ENCODE measurements at regions not wholly inside any gene's neighbourhood (a gene's known extent, or its start where the extent isn't known, plus 50 kb on each side); places are given as distances from the start of the nearest gene placed in this dataset.
A peak's percentile ranks its signal among the peaks of the same experiment; 100 is the strongest.

DNA sequence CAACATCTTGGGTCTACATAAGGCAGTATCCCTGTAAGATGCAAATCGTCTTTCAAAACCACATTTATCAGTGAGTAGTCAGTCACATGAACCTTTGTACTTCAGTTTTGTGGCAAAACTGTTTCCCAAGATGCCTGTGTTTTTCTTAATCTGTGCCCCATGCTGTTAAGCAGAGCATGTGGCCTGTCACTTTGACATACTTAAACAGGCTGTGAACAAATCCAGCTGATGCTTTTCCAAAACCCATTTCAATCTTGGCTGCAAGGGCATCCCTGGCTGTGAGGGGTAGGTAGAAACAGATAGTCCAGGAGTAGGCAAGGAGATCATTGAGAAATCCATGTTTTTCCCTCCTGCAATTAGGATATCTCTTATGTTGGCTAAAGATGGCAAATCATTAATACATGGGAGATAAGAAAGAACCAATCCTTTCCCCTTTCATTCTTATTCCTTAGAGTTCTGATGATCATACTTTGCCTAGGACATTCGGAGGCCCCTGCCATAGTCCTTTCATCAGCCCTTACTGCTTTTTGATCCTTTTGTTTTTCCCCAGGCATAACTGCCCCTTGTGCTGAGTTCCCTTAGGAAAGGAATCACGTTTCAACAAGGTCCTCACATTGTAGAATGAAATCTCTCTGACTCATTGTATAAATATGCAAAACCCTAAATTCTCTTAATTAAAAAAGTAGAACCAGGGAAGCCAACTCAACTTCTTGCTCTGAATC is 121.1 kb upstream of the EEA1 start:
- no peak overlapping the region for H3K4me2 ChIP-seq (ENCODE audit: low read length)
- no peaks in the 10 kb centered on the region for H3K36me3 ChIP-seq (ENCODE audit: insufficient read depth, low read length)
- no peaks in the 10 kb centered on the region for H3K27me3 ChIP-seq (ENCODE audit: control insufficient read depth, insufficient read depth, low read length)
- H3K4me3 ChIP-seq (ENCODE audit: low read length) = no peak overlapping the region
- peaks cover 11% of the 10 kb centered on the region for H3K4me1 ChIP-seq (ENCODE audit: control insufficient read depth, insufficient read depth, low read length)
- no peaks in the 10 kb centered on the region for H3K9me3 ChIP-seq (replicated peaks; ENCODE audit: low read length)
- H3K9ac ChIP-seq (ENCODE audit: low read depth, low read length) = no peak overlapping the region

DNA sequence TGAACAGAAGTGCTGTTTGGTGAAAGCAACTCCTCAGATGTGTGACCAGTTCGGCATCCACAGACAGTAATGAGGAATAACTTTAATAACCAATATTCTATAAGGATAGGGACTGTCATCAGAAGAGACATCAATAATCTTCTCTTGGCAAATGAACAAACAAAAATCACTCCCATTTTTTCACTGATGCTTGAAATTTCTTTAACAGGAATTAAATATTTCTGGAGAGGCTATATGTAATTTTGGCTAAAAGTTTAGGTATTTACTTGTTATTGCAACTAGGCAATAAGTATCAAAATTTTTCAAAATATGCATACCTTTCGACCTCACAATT is 121.6 kb upstream of the EEA1 start:
- no peaks in the 10 kb centered on the region for H3K9me3 ChIP-seq (replicated peaks; ENCODE audit: low read length)
- no peak overlapping the region for H3K4me3 ChIP-seq (ENCODE audit: low read length)
- no peaks in the 10 kb centered on the region for H3K27me3 ChIP-seq (ENCODE audit: control insufficient read depth, insufficient read depth, low read length)
- H3K4me2 ChIP-seq (ENCODE audit: low read length) = no peak overlapping the region
- H3K36me3 ChIP-seq (ENCODE audit: insufficient read depth, low read length) = no peaks in the 10 kb centered on the region
- H3K4me1 ChIP-seq (ENCODE audit: control insufficient read depth, insufficient read depth, low read length) = peaks cover 11% of the 10 kb centered on the region
- H3K9ac ChIP-seq (ENCODE audit: low read depth, low read length) = no peak overlapping the region

DNA sequence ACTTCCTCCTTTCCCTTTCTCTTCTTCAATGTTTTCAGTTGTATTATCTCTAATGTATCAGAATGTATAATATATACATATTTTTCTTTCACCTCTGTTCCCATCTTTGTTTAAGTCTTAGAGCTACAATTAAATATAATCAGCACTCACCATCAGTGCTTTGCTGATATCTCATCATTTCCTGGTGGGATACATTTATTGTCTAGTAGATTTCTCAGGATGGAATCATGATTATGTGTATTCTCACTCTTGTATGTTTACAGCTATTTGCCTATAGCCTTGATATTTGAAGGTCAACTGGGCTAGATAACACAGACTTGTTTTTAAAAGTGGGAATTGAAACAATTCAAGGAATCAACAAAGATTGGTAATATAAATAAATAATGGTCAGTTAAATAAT is 124.9 kb upstream of the EEA1 start:
- no peak overlapping the region for H3K4me3 ChIP-seq (ENCODE audit: low read length)
- no peak overlapping the region for H3K9ac ChIP-seq (ENCODE audit: low read depth, low read length)
- no peaks in the 10 kb centered on the region for H3K9me3 ChIP-seq (replicated peaks; ENCODE audit: low read length)
- no peaks in the 10 kb centered on the region for H3K36me3 ChIP-seq (ENCODE audit: insufficient read depth, low read length)
- H3K27me3 ChIP-seq (ENCODE audit: control insufficient read depth, insufficient read depth, low read length) = peaks cover 12% of the 10 kb centered on the region
- no peak overlapping the region for H3K4me2 ChIP-seq (ENCODE audit: low read length)
- peaks cover 11% of the 10 kb centered on the region for H3K4me1 ChIP-seq (ENCODE audit: control insufficient read depth, insufficient read depth, low read length)

DNA sequence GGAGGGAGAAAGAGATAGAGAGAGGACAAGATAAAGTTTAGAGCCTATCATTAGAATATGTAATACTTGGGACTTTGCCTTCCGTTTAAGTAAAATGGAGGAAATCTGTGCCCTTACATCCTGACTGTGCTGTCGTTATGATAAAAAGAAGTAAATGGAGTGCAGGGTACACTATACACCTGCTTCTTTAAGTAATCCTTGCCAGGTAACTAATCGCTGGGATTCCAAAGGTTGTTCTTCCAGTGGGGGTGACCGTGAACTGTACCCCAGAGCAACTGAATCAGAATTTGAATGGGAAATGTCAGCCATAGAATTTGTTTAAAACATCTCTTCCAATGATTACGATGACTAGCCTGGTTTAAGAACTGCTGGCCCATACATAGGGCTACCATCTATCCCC is 126.1 kb upstream of the EEA1 start:
- Histone ChIP-seq H3K27me3 (ENCODE audit: control insufficient read depth, insufficient read depth, low read length) (peaks cover 12% of the 10 kb centered on the region), H3K4me2 (ENCODE audit: low read length) (no peak overlapping the region), H3K4me1 (ENCODE audit: control insufficient read depth, insufficient read depth, low read length) (peaks cover 6% of the 10 kb centered on the region), H3K4me3 (ENCODE audit: low read length) (no peak overlapping the region), H3K36me3 (ENCODE audit: insufficient read depth, low read length) (no peaks in the 10 kb centered on the region), H3K9ac (ENCODE audit: low read depth, low read length) (no peak overlapping the region), H3K9me3 (replicated peaks; ENCODE audit: low read length) (no peaks in the 10 kb centered on the region)

DNA sequence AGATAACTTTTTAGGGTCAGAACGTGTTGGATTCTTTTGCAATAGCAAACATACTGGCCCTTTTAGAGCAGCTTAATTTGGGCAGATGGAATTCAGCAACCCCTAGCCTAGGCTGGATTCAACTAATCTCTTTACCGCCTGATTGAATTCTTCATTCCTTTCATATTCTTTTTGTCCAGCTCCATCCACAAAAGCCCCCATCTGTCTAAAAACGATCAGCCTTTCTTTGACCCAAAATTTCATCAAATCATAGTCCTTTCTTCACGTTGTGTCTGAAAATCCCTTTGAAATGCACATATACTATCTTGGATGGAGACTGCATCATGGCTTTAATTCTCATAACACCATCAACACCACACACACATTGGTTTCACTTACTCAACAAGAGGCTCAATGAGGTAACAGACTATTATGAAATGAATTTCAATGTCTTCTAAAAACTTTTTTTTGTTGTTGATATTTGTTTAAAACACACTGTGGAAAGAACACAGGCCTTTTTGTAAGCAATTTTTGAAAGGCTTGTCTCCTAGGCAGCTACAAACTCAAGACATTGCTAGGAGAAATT is 128.0 kb upstream of the EEA1 start:
- Histone ChIP-seq H3K9ac (ENCODE audit: low read depth, low read length) (no peak overlapping the region), H3K4me2 (ENCODE audit: low read length) (no peak overlapping the region), H3K27me3 (ENCODE audit: control insufficient read depth, insufficient read depth, low read length) (peaks cover 19% of the 10 kb centered on the region), H3K4me1 (ENCODE audit: control insufficient read depth, insufficient read depth, low read length) (no peaks in the 10 kb centered on the region), H3K36me3 (ENCODE audit: insufficient read depth, low read length) (no peaks in the 10 kb centered on the region), H3K4me3 (ENCODE audit: low read length) (no peak overlapping the region), H3K9me3 (replicated peaks; ENCODE audit: low read length) (no peaks in the 10 kb centered on the region)

DNA sequence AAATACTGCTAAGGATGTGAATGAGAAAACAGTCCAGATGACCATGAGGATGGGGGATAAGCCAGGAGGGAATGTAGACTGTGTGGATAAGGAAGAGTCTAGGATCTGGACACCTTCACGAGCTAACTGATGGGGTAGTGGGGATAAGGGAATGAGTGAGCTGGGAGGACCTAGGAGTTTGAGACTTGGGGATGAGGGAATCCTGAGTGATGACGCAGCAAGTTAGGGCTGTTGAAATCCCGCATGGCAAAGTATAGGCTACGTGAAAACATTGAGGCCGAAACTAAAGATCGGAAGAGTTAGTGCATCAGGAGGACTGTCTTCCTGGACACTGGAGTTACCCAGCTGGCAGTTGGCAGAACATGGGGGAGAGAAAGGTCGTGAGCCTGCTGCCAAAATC is 129.2 kb upstream of the EEA1 start:
- Histone ChIP-seq H3K4me1 (ENCODE audit: control insufficient read depth, insufficient read depth, low read length) (no peaks in the 10 kb centered on the region), H3K4me3 (ENCODE audit: low read length) (no peak overlapping the region), H3K27me3 (ENCODE audit: control insufficient read depth, insufficient read depth, low read length) (peaks cover 29% of the 10 kb centered on the region), H3K9ac (ENCODE audit: low read depth, low read length) (no peak overlapping the region), H3K4me2 (ENCODE audit: low read length) (no peak overlapping the region), H3K36me3 (ENCODE audit: insufficient read depth, low read length) (no peaks in the 10 kb centered on the region), H3K9me3 (replicated peaks; ENCODE audit: low read length) (no peaks in the 10 kb centered on the region)

DNA sequence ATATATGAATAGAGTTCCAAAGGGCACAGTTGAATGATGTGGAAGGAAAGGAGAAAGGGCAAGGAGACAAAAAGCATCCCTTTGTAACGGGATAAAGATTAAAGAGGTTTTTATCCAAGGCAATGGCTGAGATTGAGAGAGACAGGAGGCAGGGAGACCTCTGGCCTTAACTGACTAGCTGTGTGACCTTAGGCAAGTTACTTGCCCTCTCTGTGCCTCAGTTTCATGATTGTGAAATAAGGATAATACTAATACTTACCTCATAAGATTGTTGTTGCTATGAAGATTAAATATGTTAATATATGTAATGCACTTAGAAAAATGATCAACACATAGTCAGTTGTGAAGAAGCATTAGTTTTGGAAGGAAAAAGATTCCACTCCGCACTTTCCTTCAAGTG is 130.2 kb upstream of the EEA1 start:
- Histone ChIP-seq H3K9ac (ENCODE audit: low read depth, low read length) (no peak overlapping the region), H3K4me2 (ENCODE audit: low read length) (no peak overlapping the region), H3K4me1 (ENCODE audit: control insufficient read depth, insufficient read depth, low read length) (no peaks in the 10 kb centered on the region), H3K4me3 (ENCODE audit: low read length) (no peak overlapping the region), H3K9me3 (replicated peaks; ENCODE audit: low read length) (no peaks in the 10 kb centered on the region), H3K36me3 (ENCODE audit: insufficient read depth, low read length) (no peaks in the 10 kb centered on the region), H3K27me3 (ENCODE audit: control insufficient read depth, insufficient read depth, low read length) (peaks cover 39% of the 10 kb centered on the region)

DNA sequence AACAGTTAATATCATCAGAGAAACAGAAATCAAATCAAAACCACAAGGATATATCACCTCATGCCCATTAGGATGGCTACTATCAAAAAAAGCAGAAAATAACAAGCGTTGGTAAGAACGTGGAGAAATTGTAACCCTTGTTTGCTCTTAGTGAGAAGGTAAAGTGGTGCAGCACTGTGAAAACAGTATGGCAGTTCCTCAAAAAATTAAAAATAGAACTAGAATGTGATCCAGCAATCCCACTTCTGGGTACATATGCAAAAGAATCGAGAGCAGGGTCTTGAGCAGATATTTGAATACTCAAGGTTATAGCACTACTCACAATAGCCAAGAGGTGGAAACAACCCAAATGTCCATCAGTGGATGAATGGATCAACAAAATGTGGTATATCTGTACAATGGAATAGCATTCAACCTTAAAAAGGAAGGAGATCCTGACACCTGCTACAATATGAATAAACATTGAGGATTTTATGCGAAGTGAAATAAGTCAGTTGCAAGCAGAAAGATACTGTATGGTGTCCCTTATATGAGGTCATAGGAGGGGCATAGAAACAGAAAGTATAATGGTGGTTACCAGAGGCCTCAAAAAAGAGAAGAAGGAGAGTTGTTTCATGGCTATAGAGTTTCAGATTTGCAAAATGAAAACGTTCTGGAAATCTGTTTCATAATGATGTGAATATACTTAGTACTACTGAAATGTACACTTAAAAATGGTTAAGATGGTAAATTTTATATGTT is 131.0 kb upstream of the EEA1 start:
- Histone ChIP-seq H3K9me3 (replicated peaks; ENCODE audit: low read length) (no peaks in the 10 kb centered on the region), H3K27me3 (ENCODE audit: control insufficient read depth, insufficient read depth, low read length) (peaks cover 43% of the 10 kb centered on the region), H3K4me2 (ENCODE audit: low read length) (no peak overlapping the region), H3K4me1 (ENCODE audit: control insufficient read depth, insufficient read depth, low read length) (no peaks in the 10 kb centered on the region), H3K4me3 (ENCODE audit: low read length) (no peak overlapping the region), H3K9ac (ENCODE audit: low read depth, low read length) (no peak overlapping the region), H3K36me3 (ENCODE audit: insufficient read depth, low read length) (no peaks in the 10 kb centered on the region)

DNA sequence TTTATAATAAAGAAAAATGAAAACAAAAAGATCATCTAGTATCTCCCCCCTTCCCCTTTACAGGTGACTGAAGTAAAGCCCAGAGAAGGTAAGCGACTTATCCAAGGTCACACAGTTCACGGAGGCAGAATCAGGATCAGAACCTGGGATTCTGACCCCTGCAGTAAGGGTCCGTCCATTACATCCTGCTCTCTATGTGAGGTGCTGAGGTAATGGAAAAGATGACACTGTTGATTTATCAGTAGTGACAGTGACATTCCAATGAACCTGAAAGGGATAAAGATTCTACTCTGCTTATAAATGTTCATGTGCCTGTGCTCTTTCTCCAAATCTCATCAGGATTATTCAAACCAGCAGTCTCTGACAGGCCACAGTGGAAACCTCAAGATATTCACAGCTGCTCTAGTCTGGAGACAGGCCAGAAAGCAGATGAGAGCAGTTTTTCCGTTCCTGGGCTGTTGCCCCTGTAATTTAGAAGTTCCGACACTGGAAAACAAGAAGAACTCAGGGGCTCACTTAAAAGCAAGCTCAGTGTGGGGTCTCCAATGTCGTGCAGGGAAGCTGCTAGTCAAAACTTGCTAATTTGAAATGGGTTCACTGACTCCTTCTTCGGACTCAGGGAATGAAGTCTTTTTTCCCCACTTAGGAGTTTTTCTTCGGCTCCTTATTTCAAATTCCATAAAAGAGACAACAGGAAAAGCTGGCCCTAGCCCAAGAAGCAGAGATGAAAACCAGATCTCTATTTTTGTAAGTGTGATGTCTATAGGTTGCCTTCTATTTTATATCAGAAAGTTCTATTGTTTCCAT is 131.8 kb upstream of the EEA1 start:
- Histone ChIP-seq H3K36me3 (ENCODE audit: insufficient read depth, low read length) (no peaks in the 10 kb centered on the region), H3K4me1 (ENCODE audit: control insufficient read depth, insufficient read depth, low read length) (no peaks in the 10 kb centered on the region), H3K4me3 (ENCODE audit: low read length) (peak overlapping the region; percentile 39), H3K9ac (ENCODE audit: low read depth, low read length) (no peak overlapping the region), H3K4me2 (ENCODE audit: low read length) (peak overlapping the region; percentile 57), H3K9me3 (replicated peaks; ENCODE audit: low read length) (no peaks in the 10 kb centered on the region), H3K27me3 (ENCODE audit: control insufficient read depth, insufficient read depth, low read length) (peaks cover 43% of the 10 kb centered on the region)

DNA sequence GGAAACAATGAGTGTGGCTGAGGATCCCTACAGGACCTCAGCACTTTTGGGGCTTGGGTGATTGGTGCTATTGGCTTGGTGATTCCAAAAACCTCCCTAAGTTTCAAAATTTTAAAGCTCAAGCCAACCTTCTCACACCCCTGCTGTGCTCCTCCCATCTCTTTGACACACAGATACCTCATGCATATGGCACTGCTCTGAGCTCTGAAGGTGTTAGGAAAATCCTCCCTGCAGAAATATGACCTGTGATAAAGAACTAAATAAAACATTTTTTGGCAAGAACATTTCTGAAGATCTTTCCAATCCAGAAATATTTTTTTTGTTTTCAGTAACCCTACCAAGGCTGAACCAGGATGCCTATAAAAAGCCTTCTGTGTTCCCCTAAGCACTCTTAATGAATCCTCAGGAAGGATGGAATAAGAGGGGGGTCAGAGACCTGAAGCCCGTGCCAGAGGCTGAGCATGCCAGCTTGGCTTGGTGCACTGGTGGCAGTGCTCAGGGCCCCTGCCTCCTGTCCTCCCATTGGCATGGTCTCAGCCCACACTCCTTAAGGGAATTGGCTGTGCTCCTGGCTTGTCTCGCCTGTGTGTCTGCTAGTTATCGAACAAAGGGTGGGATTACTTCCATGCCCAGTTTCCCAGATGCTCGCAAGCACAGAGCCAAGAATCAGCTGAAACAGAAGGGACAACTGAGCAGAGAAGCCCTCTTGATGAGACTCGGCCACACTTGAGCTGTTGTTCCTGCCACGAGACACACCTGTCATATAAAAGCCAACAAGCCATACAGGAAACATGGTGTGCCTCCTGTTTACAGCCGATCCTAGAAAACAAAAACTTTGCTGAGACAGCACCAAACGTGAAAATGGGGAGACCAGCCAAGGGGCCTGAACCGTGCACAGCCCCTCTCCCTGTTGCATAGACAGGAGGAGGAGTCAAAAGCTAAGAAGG is 132.7 kb upstream of the EEA1 start:
- H3K4me1 ChIP-seq (ENCODE audit: control insufficient read depth, insufficient read depth, low read length) = no peaks in the 10 kb centered on the region
- no peaks in the 10 kb centered on the region for H3K9me3 ChIP-seq (replicated peaks; ENCODE audit: low read length)
- peaks cover 43% of the 10 kb centered on the region for H3K27me3 ChIP-seq (ENCODE audit: control insufficient read depth, insufficient read depth, low read length)
- no peak overlapping the region for H3K4me3 ChIP-seq (ENCODE audit: low read length)
- H3K4me2 ChIP-seq (ENCODE audit: low read length) = no peak overlapping the region
- H3K36me3 ChIP-seq (ENCODE audit: insufficient read depth, low read length) = no peaks in the 10 kb centered on the region
- no peak overlapping the region for H3K9ac ChIP-seq (ENCODE audit: low read depth, low read length)
